AG09309 (cell line): ENCODE measurements at regions not wholly inside any gene's neighbourhood (a gene's known extent, or its start where the extent isn't known, plus 50 kb on each side); places are given as distances from the start of the nearest gene placed in this dataset.

ENCODE experiments used
- DNase-seq: peaks from one replicate; pipeline ENCODE4 v3.0.0-alpha.2; 2010; ENCODE audit warnings: low read depth
- H3K4me3 ChIP-seq: 2 replicates; pipeline ENCODE4 v1.5.1; 2011; ENCODE audit warnings: mild to moderate bottlenecking, low read depth, low read length, moderate library complexity; ENCODE audit not compliant: control insufficient read depth
- CTCF ChIP-seq: IDR thresholded peaks from 2 replicates; pipeline ENCODE4 v1.5.1; 2011; ENCODE audit warnings: mild to moderate bottlenecking, low read depth, low read length, inconsistent platforms; ENCODE audit not compliant: insufficient read depth, control insufficient read depth; ENCODE audit errors: missing control alignments

DNA sequence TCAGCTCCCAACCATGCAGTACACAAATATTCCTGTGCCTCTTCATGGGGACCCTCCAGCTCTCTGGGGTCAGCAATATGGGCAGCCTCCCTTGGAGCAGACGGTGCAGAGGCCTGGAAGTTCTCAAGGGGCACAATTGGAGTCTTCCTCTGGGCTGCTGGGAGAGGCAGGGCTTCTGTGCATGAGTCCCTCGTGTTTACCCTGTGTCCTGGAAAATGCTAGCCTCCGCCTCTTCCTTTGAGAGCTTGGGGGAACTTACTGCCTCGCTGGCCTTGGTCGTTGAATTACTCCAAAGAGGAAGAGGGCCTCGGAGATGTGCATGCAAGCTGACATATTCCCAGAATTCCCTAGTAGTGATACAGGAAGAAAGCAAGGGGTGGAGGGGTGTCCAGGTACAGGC lies 284.4 kb upstream of the IGF1R start:
- no peak overlapping the region for H3K4me3 ChIP-seq
- DNase-seq = no peak
- no peak for TF ChIP-seq CTCF

DNA sequence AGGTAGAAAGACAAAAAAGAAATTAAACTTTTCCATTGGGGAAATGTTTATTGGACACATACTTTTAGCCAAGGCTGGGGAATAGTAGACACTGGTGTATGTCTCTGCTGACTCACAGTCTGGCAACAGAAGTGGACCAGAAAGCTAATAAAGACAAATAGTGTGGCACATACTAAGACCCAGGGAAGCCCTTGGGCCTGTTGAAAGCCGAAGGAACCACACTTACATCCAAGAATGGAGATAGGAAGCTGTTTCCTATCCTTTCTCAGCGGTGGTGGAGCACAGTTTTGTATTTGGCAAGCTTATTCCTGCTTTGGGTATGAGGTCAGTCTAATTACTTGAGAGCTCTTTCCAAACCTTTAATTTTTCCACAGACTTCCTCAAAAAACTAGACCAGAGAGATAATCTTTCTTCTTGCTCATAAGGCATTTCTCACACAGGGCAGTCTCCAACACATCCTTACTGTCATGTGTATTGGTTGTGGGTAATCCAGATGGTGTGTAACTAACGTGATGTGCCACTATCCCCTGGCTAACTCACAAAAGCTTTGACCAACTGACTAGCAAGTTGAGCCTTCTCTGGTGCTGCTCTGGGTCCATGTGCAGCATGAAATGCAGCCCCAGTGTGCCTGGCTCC lies 279.1 kb upstream of the IGF1R start:
- DNase-seq = no peak
- TF ChIP-seq CTCF = no peak
- H3K4me3 ChIP-seq = no peak overlapping the region

DNA sequence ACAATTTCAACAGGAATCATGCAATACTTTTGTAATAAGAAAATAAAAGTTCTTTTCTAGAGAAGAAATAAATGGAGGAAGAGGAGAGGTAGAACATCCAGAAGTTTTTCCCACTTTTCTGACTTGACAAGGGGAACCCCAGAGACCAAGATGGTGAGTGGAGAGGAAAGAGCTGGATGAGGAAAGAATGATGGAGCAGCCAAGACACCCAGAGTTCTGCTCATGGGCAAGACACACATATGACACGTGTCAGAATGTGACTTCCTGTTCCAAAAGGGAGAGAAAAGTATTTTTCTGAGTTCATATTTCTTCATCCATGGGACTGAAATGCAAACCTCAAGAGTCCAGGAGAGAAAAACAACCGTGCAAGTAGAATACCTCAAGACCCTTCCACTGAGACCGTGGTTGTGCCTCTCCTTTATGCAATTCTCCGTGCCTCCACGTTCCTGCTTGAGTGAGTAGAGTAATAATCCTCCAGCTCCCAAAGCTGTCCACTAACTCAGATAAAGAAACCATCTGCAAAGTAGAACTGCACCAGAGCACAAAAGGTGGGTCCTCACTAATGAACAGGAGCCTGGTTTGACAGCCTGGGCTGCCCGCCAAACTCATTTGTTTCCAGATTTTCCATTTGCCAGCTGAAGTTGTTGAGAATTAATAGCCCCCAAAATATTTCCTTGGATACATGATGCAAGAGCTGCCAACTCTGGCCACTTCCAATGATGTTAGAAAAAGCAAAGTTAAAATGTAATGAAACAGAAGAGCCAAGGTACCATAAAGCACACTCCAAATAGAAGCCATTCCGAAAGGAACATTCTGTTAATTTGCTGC lies 272.6 kb upstream of the IGF1R start:
- no peak for DNase-seq
- no peak for TF ChIP-seq CTCF
- H3K4me3 ChIP-seq = no peak overlapping the region

GRCh38 chr15:98380721-98381120 lies 267.6 kb upstream of the IGF1R start:
- no peak for DNase-seq
- no peak for TF ChIP-seq CTCF
- H3K4me3 ChIP-seq = no peak overlapping the region

GRCh38 chr15:98381446-98381845 lies 266.9 kb upstream of the IGF1R start:
- TF ChIP-seq CTCF = no peak
- no peak for DNase-seq

GRCh38 chr15:98382139-98382538 lies 266.2 kb upstream of the IGF1R start:
- DNase-seq = no peak
- TF ChIP-seq CTCF = no peak
- no peak overlapping the region for H3K4me3 ChIP-seq

More at GRCh38 chr15:98381446-98381845, 266.9 kb upstream of the IGF1R start:
- H3K4me3 ChIP-seq = no peak overlapping the region
